Right lung (tissue), 2 donors: ENCODE measurements at regions not wholly inside any gene's neighbourhood (a gene's known extent, or its start where the extent isn't known, plus 50 kb on each side); places are given as distances from the start of the nearest gene placed in this dataset.
"Not testable (repeated sequence)": the region's sequence is repeated elsewhere in the genome, so short reads cannot be mapped to it uniquely, and the experiment has no call there.

Experiments used
- DNase-seq, 2 donors: peaks; one replicate each; pipeline ENCODE4 v3.0.0-alpha.2; 2013

DNA sequence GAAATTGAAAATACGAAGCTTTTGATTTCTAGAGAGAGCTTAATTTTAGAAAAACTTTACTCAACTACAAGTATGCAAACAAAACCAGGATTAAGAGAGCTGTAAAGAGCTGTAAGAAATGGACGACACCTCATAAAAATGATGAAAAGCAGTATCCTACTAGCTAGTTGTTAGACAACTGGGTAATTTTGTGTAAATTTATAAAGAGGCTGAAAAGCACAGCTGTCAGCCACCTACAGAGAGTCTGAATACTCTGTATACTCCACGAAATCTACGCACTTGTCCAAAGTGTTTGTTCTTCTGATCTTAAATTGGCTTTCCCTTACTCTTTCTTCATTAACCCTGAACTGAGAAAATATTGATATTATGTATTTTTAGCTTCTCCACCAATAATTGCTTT, 808.4 kb upstream of the EPHA7 start:
- no peak for DNase-seq

DNA sequence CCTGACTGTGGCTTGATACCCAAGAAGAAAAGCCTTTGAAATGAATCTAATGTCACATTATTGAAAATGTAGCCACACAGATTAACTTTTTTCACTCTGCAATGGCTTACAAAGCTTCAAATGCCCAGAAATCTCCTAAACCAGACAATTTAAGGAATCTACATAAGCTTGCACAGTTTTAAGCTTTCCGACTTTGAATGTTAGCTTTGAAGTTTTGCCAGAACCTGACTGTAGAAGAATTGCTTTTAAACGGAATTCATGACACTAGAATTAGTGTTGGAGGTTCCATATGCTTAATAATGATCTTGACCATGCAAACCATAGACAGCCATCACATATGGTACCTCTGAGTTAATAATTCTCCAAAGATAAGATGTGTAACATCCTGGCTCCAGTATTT, 798.5 kb upstream of the EPHA7 start:
- peak; percentile 17 to 21 for DNase-seq

DNA sequence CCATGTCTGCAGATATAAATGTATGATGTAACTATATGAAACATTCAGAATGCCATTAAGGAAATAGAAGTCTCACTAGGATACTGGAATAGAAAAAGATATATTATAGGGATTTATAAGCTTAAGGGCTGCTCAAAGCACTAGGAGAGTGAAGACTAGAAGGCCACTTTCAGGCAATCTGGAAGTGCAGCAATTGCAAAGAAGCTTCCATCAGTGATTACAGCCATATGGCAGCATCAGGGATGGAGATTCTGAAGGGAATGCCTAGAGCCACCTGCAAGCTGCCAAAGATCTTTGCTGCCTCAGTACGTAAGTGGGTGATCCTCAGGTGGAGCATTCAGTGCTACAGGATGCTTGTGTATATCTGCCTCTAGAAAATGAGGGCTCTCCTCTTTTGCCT, 796.2 kb upstream of the EPHA7 start:
- DNase-seq: no peak

DNA sequence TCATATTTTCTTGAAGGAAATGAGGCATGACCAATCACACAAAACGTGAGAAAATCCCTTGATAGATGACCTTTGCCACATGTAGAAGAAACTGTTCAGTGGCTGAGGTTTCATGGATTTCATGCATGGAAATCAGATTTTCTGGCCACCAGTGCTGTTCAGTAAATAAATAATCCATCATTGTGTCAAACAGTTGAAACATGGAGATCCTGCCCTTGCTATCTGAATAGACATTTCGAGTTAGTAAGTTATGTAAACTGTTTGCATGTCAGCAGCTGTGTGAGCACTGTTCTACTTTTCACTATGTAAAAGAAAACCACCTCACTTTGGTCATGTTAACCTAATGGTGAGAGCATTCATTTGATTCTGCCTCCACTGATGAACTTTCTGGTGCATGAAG, 793.9 kb upstream of the EPHA7 start:
- no peak for DNase-seq

DNA sequence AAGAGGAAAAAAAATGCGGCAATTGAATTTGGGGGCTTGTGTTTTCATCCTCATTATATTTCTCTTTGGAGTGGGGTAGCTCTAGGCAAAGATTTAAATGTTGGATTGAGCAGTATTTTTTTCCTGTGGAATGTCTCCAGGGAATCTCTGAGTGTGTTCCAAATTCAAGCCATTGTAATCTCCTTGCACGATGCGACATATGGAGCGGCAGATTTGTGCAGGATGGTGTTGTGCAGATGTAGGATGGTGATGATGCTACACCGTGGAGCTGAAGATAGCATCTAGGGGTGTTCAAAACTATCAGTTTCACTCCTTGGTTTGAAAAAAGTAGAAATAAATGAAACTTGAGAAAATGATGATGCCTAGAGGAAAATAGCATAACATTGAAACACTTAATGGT, 777.5 kb upstream of the EPHA7 start:
- DNase-seq: no peak

DNA sequence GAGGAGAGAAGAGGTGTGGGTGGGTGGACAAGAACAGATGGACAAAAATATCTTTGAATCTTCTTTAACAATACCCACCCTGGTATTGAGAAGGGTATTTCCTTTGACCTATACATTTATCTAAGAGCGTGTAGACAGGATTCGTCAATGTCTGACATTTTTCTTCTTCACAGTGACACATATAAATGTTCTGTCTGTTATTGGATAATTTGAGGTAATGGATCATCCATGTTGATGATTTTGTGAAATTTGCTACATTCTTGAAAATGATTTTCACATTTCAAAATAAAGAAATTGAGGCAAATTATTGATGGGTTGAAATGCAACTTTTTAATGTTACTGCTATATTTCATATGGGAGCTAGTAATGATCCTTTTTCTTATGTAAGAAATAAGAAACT, 770.7 kb upstream of the EPHA7 start:
- no peak for DNase-seq

DNA sequence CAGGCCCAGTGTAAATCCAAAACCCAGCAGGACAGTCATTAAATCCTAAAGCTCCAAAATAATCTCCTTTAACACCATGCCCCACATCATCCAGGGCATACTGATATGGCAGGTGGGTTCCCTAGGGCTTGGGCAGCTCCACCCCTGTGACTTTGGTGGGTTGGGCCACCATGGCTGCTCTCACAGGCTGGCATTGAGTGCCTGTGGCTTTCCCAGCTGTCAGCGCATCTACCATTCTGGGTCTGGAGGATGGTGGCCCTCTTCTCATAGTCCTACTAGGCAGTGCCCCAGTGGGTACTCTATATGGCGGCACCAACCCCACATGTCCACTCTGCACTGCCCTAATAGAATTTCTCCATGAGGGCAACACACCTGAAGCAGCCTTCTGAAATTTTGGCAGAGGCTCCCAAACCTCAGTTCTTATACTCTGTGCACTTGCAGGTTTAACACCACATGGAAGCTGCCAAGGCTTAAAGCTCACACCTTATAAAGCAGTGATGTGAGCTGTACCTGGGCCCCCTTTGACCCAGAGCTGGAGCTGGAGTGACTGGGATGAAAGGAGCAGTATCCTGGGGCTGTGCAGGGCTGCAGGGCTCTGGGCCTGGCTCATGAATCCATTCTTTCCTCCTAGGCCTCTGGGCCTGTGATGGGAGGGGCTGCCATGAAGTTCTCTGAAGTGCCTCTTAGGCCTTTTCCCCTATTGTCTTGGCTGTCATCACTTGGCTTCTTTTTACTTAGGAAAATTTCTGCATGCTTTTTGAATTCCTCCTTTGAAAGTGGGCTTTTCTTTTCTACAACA, 765.5 kb upstream of the EPHA7 start:
- no peak for DNase-seq

DNA sequence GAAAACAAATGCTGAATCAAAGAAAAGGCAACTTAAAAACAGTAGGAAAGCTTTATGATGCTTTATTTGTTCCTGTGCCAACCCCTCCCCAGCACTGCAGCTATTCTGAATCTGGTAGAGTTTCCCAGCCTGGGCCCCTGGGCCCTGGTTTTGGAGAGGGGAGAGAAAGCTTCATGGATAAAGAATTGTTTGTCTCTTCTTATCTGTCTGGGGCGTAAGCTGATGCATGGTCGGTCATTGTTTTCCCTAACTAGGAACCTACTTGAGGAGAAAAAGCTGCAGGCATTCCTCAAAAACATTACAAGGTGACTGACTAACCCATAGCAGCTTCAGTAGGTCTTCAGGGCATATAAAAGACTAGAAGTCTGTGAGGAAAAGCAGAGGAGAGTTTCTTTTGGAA, 758.1 kb upstream of the EPHA7 start:
- DNase-seq: no peak

DNA sequence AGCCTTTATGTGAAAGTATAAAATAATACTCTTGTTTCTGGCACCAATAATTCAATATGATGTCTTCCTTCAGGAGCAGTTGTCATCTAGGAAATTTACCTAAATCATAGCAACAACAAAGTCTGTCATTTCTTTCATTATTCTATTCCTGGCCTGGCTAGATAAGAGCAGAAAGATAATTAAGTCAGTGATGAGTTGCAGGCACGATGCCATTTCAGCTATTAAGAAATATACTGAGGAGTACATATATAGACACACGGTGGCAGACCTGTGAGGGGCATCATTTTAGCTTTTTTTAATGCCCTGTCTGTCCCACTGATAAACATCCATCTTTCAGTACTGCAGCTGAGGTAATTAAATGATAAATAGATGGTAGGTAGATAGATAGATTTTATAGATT, 756.1 kb upstream of the EPHA7 start:
- DNase-seq: no peak

DNA sequence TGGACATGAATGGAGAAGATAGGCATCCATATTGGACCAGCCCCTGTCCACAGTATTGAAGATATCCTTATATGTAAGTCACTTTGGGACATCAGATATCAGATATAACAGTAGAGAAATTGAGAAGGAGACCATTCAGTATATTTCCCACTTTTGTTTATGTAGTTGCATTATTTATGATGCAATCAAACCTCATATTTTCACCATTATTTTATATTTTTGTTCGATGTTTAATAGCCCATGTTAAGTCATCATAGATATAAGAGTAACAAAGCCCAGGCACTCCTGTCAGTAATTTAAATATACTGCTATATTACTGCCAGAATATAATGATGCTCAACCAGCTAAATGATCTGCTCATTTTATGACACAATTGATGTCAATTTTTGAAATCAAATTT, 744.5 kb upstream of the EPHA7 start:
- DNase-seq: no peak

DNA sequence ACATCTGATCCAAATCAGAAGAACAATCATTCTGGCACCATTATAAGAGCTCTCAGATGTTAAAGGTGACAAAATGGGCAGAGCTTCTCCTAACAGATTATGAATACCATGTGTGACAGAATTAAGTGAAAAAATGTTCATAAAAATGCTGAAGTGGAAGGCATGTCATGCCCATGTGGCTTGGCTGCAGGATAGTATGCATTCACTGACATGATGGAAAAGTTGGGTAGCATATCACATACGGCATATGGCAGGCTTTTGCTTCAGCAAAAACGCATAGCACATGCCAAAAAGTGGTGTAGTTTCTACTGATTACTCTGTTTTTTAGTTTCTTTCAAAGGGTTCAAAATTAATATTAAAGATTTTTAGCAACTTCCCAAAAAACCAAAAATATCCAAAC, 731.5 kb upstream of the EPHA7 start:
- no peak for DNase-seq

DNA sequence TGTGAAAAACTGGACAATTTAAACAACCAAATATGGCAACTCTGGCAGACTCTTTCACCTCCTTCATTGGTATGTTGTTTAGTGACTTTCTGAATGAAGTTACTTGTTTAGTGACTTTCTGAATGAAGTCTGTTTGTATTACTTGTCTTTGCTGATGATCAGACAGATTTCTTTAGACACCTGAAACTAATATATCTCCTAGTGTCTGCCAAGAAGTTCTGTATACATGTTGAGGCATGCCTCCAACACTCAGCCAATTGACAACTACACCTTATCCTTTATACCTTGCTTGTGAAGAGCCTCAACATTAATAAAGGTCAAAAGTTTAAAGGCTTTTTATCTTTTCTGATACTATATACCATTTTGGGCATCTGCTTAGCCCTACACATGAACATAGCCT, 725.4 kb upstream of the EPHA7 start:
- no peak for DNase-seq

DNA sequence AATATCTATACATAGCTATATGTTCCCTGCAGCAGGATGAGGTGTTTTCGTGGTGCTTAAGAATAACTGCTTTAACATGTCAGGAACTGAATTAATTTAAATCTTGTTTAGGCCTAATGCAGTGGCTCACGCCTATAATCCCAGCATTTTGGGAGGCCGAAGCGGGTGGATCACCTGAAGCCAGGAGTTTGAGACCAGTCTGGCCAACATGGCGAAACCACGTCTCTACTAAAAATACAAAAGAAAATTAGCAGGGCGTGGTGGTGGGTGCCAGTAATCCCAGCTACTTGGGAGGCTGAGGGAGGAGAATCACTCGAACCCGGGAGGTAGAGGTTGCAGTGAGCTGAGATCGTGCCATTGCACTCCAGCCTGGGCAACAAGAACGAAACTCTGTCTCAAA, 717.8 kb upstream of the EPHA7 start:
- not testable (repeated sequence) for DNase-seq

DNA sequence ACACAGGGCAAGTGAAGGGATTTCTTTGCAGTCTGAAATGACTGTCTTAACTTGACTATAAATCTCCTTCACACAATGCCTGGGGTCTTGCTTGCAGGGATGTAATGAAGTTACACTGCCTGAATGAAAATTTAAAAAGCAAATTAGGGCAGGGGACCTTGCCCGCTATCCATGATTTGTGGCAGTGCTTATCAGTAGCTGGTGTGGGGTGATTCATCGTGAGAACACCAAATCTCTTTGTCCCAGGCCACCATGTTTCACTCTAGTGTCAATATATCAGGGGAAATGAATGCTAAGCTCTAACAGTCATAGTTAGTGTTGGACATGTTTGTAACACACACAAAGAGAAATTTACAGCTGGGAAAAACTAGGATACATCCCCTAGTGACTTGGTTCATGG, 713.7 kb upstream of the EPHA7 start:
- no peak for DNase-seq

DNA sequence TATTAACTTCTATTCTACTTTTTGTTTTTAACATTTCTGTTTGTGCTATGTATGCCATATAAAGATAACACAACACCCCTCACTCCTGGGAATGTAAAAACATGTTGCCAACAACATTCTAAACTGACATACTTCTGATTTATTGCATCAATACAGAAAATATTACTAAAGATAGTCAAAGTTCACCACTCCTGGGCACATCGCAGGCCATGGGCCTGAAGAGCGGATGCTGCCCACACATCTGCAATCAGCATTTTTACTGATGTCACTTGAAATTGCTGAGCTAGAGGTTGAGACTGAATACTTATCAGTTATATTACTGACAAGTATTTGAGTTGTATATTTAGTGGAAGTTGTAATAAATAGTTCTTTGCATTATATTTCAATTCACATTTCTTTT, 711.9 kb upstream of the EPHA7 start:
- no peak for DNase-seq

DNA sequence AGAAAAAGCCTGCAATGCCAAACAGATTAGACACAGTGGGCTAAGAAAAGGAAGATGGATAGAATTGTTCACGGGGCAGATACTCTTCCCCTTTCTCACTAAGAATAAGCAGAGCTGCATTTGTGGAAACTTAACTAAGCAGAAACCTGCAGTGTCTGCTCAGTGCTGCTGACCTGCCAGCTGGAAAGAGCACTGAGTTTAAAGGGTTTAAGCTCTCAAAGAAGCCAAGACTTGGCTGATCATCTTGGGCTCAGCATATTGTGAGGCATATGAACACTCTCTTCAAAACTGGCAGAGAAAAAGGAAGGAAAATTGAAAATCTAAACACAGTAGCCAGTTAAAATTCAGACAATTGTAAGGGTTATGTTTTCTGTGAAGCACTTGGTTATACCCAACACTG, 711.1 kb upstream of the EPHA7 start:
- DNase-seq: peak; percentile 4 to 6

DNA sequence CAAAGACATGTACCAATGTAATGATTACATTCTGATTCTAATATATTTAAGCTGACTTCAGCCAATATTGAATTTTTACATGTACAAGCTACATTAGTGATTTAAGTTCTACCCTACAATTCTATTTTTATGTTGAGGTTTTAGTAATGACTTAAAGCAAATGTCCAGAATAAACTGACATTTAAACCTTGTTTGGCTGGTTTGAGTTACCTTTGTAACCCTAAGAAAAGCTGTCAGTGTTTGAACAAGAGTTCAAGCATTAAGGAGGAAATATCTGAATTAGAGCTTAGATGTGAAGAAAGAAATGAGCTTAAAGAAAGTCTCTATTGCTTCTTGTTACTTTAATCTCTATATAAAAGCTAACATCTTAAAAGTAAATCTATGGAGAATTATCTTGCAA, 710.6 kb upstream of the EPHA7 start:
- DNase-seq: no peak

DNA sequence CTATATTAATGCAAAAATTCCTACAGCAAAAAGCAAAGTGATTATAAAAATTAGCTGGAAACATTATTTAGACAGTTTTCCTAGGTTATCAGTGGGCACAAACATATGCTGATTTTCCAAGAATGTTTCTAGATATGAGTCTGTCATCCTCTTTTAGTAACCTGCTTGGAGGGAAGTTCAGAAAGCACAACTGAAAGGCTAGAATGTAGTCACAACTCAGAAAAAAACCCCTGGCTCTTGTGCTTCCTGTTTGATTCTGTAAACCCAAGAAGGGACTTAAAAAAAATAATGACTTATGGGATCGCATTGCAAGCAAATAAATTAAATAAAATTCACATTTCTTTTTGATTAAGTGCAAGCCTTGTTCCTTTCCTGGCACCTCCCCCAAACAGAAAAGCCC, 708.4 kb upstream of the EPHA7 start:
- DNase-seq: no peak

DNA sequence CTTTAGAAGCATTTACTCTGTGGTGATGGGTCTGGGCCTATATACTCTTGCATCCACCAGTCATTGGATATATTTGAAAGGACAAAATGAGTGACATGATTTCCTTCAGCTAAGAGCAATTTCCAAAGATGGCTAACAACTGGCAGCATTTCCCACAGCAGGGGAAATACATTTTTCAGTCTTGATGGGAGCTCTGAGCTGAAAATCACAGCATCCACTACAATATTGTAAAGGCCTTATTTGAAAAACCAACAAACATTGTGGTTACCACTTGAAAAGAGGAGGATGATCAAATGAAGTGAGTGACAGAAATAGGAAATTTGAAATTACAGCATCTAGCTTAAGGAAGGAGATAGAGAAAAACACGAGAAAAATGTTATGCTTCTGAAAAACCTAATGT, 705.0 kb upstream of the EPHA7 start:
- DNase-seq: no peak

DNA sequence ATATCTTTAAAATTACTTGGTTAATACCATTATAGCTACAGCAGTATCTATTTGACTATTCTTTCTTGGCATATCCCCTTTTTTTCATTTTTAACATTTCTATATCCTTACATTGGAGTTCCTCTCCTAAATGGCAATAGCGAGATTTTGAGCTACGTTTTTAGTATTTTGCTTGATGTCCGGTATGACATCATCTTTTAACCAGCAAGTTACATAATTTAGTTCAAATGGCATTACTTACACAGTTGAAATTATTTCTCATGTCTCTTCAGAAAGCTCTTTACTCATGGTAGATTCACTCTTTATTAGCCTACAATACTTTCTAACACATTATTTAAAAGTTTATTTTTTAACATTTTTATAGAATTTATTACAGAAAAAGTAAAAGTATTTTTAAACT, 701.7 kb upstream of the EPHA7 start:
- DNase-seq: no peak

DNA sequence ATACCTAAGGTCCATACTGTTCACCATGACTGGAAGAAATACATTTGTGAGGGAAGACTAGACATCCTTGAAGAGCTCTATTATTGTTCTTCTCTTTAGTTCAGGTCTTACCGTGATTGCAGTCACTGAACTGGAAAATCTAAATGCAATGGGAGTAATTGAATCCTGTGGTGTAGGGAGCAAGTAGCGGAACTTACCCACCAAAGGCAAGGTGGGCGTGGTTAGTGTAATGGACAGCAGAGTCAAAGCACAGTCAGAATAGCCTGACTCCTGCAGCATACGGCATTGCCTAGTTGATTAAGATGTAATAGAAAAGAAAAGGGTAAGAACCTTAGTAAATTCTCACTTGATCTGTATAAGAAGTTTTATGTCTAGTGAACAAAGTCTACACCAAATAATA, 679.7 kb upstream of the EPHA7 start:
- no peak for DNase-seq

DNA sequence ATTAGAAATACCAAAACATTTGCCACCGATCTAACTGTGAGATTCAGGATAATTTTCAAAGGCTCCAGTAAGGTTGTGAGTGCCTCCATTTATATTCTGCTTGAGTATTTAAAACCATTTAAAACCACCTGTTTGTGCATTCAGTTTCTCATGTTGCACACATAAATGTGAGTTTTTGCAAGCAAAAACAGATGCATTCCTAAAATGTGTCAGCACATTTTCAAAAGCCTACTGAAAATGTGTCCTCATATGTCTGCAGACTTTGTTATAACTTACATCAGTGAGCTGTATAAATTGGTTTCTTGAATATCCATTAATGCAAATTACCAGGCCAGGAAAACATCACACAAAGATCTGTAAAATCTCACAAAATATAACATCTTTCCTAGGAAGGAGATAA, 676.6 kb upstream of the EPHA7 start:
- DNase-seq: no peak

DNA sequence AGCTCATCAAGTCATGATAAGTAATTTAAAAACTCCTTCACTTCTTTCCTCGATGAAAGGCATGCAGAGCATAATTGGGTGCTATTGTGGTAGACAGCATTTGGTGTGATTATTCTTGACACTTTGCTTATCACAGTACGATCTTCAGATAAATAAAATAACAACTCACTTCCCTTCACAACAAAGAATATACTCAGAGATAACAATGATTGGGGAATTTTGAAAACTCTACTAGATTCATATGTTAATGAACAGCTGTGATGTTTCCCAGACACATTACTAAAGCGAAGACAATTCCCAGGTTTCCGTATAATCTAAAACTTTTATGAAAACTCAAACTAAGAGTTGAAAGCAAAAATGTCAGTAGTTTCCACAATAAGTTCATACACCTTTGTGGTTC, 670.6 kb upstream of the EPHA7 start:
- no peak for DNase-seq

DNA sequence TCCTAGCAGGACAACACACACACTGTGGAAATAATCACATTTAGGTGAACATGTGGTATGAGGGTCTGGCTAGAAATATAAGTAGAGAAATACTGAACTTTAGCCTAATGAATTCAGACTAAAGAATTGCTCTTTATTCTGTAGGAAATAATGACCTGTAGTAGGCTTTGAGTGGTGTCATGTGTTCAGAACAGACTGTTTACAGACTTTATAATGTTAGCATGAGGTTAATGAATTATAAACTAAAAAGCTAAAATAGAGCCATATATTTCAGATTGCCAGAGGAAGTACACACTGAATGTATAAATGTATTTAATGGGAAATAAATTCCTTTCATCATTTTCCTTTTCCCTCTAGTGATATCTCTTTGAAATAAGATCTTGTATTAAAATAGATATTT, 669.5 kb upstream of the EPHA7 start:
- no peak for DNase-seq

DNA sequence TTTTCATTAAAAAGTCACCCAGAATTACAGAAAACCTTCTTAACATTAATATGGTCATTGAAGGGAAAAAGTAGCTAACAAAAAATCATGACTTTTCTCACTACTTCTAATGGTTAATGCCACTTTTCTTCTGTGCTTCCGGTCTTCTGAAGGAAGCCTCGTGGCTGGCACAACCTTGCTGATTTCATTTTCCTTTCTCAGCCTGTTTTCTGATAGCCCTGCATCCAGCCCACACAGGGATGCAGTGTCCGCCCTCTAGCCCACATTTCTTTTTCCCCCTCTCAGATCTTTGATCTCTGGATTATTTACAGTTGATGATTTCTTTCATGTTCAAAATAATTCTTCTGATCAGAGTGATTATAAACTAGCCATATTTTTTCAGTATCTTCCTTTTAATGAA, 655.4 kb upstream of the EPHA7 start:
- DNase-seq: no peak
